Neutrophil (primary cell): ENCODE measurements at regions not wholly inside any gene's neighbourhood (a gene's known extent, or its start where the extent isn't known, plus 50 kb on each side); places are given as distances from the start of the nearest gene placed in this dataset.

Experiments
- H3K27ac ChIP-seq: fragments of 200-600 bp; sonication (generic); 2 replicates; pipeline ENCODE4 v1.5.1; 2016; ENCODE audit warnings: mild to moderate bottlenecking, moderate library complexity
- H3K27me3 ChIP-seq: fragments of 200-600 bp; sonication (generic); 2 replicates; pipeline ENCODE4 v1.6.0; 2016; ENCODE audit warnings: mild to moderate bottlenecking
- H3K36me3 ChIP-seq: fragments of 200-600 bp; sonication (generic); 2 replicates; pipeline ENCODE4 v1.5.1; 2017
- H3K4me1 ChIP-seq, 2 experiments: fragments of 200-600 bp in 1 of 2; sonication (generic) in 1 of 2; 1 replicate in 1 of 2; 2 replicates in 1 of 2; pipeline versions ENCODE4 v1.5.1 to v1.6.1; 2013 to 2016; ENCODE audit warnings: low read depth in 1 of 2, low read length in 1 of 2, mild to moderate bottlenecking in 1 of 2, moderate library complexity in 1 of 2; ENCODE audit not compliant: control insufficient read depth in 1 of 2, insufficient read depth in 1 of 2
- H3K4me3 ChIP-seq, 2 experiments: fragments of 200-600 bp in 1 of 2; sonication (generic) in 1 of 2; 1 replicate in 1 of 2; 2 replicates in 1 of 2; pipeline ENCODE4 v1.5.1; 2013 to 2016; ENCODE audit warnings: low read depth in 1 of 2, low read length in 1 of 2, mild to moderate bottlenecking in 1 of 2, moderate library complexity in 1 of 2
- H3K9me3 ChIP-seq: fragments of 200-600 bp; sonication (generic); 2 replicates; pipeline ENCODE4 v1.5.1; 2016
- TF ChIP-seq, protein P1 (sequence below): fragments of 200-600 bp; sonication (generic); IDR thresholded peaks from 2 replicates; pipeline ENCODE4 v1.5.1; 2016; ENCODE audit warnings: antibody characterized with exemption

DNA sequence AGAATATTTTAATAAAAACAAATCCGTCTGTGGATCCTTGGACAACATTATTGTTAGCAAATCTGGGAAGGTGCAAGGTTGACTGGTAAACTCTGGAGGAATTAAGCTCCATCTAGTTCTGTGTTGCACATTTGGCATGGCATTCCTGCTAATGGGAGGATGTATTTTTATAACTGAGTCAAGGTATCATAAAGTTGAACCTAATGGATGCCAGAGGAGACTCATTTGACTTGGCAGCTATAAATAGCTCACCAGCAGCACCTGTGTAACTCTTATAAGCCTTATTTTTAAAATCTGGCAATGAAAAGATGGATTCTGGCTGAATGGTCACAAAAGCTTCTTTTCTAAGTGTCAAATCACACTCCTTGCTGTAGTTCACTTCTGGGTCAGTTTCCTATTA lies 118.5 kb upstream of the ADAMTS5 start:
- H3K27me3 ChIP-seq, result no peaks in the 10 kb centered on the region
- H3K27ac ChIP-seq, result no peak overlapping the region
- no peaks in the 10 kb centered on the region for H3K9me3 ChIP-seq
- no peak overlapping the region for H3K4me3 ChIP-seq
- H3K36me3 ChIP-seq, result no peaks in the 10 kb centered on the region
- TF ChIP-seq, protein P1, sequence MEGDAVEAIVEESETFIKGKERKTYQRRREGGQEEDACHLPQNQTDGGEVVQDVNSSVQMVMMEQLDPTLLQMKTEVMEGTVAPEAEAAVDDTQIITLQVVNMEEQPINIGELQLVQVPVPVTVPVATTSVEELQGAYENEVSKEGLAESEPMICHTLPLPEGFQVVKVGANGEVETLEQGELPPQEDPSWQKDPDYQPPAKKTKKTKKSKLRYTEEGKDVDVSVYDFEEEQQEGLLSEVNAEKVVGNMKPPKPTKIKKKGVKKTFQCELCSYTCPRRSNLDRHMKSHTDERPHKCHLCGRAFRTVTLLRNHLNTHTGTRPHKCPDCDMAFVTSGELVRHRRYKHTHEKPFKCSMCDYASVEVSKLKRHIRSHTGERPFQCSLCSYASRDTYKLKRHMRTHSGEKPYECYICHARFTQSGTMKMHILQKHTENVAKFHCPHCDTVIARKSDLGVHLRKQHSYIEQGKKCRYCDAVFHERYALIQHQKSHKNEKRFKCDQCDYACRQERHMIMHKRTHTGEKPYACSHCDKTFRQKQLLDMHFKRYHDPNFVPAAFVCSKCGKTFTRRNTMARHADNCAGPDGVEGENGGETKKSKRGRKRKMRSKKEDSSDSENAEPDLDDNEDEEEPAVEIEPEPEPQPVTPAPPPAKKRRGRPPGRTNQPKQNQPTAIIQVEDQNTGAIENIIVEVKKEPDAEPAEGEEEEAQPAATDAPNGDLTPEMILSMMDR, result no peak
- no peaks in the 10 kb centered on the region for H3K4me1 ChIP-seq

DNA sequence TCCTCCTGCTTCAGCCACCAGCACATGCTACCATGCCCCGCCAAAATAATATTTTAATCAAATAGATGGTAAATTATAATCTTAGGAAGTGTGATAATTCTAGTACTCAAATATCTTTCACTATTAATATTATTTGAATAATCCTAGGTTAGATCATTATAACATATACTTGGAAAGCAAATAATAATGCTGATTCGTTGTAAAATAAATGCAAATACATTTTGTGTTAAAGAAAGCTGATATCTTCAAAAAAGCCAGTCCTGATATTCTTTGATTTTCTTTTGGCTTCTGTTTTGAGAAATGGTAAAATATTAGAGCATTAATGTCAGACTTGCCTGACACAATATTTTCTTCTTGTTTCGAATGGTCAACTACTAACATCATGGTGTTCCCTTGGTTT lies 116.3 kb upstream of the ADAMTS5 start:
- Histone ChIP-seq H3K4me3 (no peak overlapping the region), H3K27ac (no peak overlapping the region), H3K27me3 (no peaks in the 10 kb centered on the region), H3K36me3 (no peaks in the 10 kb centered on the region), H3K9me3 (no peaks in the 10 kb centered on the region), H3K4me1 (no peaks in the 10 kb centered on the region)
- TF ChIP-seq, protein P1, result no peak

DNA sequence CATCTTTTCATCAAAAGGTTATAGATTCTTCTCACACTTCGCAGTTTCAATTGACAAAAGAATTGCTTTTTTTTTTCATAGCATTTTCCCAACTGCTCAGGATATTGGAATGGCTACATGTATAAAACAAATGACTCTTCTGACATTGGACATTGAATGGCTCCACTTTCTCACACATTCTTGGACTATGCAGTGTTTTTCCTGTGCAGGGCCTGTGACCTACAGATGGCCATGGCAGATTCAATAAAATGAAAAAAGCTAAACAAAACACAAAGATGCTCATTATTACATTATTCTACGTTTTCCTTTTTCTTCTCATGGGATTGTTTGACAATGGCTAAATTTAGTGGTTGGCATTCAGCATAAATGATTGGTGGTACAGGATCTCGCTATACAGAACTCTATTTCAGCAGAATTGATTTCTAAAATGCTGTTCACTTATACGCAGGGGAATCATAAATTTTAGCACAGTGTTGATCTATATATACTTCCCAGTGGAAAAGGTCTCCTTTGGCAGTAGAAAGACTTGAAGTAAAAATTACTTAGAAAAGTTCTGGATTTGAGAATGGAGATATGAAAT lies 115.6 kb upstream of the ADAMTS5 start:
- H3K36me3 ChIP-seq, result no peaks in the 10 kb centered on the region
- no peaks in the 10 kb centered on the region for H3K4me1 ChIP-seq
- no peaks in the 10 kb centered on the region for H3K27me3 ChIP-seq
- H3K27ac ChIP-seq, result no peak overlapping the region
- TF ChIP-seq, protein P1, result no peak
- no peaks in the 10 kb centered on the region for H3K9me3 ChIP-seq
- no peak overlapping the region for H3K4me3 ChIP-seq

DNA sequence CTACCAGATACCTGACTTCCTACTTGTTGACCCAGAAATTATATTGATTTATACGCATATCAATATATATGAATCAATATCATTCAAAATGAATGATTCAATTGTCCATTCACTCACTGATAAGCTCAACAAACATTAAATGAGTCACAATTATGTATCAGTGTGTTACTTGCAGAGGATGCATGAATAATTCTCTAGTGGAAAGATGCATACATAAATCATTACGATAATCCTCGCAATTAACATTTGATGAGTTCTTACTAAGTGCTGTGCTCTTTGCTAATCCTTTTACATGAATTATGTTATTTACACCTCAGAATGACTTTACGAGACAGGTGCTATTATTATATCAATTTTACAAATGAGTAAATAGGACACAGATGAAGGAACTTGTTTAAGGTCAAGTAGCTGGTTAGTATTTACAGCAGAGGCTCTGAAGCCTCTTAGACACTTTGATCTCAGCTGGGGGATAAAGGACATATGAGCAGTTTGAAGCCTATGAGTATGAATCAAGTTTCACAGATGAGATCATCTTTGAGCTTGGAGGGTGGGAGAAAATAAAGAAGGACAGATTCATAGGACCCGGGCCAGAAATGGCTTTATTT lies 112.8 kb upstream of the ADAMTS5 start:
- TF ChIP-seq, protein P1, result no peak
- Histone ChIP-seq H3K27ac (no peak overlapping the region), H3K9me3 (no peaks in the 10 kb centered on the region), H3K36me3 (no peaks in the 10 kb centered on the region), H3K4me1 (no peaks in the 10 kb centered on the region), H3K27me3 (no peaks in the 10 kb centered on the region), H3K4me3 (no peak overlapping the region)

DNA sequence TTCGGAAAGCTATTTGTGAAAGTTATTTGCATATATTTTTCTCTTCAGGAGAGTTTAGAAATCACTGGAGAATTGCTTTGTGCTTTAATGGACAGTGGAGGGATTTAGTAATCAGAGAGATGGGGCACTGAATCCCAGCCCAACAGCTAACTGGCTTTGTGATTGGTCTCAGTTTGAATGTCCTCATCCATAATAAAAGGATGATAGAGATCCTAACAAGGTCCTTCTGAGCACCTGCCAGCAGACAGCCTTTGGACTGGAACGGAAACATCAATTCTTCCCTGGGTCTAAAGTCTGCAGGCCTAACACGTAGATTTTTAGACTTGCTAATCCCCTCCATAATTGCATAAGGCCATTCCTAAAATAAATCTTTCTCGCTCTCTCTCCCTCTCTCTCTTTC lies 112.0 kb upstream of the ADAMTS5 start:
- TF ChIP-seq, protein P1, result no peak
- no peaks in the 10 kb centered on the region for H3K27me3 ChIP-seq
- H3K9me3 ChIP-seq, result no peaks in the 10 kb centered on the region
- no peak overlapping the region for H3K27ac ChIP-seq
- no peak overlapping the region for H3K4me3 ChIP-seq
- no peaks in the 10 kb centered on the region for H3K36me3 ChIP-seq
- no peaks in the 10 kb centered on the region for H3K4me1 ChIP-seq
